GM23248 (cell line): ENCODE measurements at regions not wholly inside any gene's neighbourhood (a gene's known extent, or its start where the extent isn't known, plus 50 kb on each side); places are given as distances from the start of the nearest gene placed in this dataset.

Experiments
- DNase-seq: peaks from one replicate; pipeline ENCODE4 v3.0.0-alpha.2; 2015
- H2AFZ ChIP-seq: fragments of 200-600 bp; sonication (generic); 2 replicates; pipeline ENCODE4 v1.6.1; 2016; ENCODE audit warnings: antibody characterized with exemption
- H3F3A ChIP-seq: fragments of 200-600 bp; sonication (generic); 2 replicates; pipeline ENCODE4 v1.6.1; 2016; ENCODE audit warnings: mild to moderate bottlenecking, antibody characterized with exemption, mixed run types; ENCODE audit not compliant: insufficient read depth
- H3K27ac ChIP-seq: fragments of 200-600 bp; sonication (generic); 2 replicates; pipeline ENCODE4 v1.5.1; 2016; ENCODE audit warnings: mild to moderate bottlenecking
- H3K27me3 ChIP-seq: fragments of 200-600 bp; sonication (generic); replicated peaks from 2 replicates; pipeline ENCODE4 v1.6.1; 2016; ENCODE audit warnings: mild to moderate bottlenecking; ENCODE audit not compliant: insufficient read depth
- H3K36me3 ChIP-seq: fragments of 200-600 bp; sonication (generic); 2 replicates; pipeline ENCODE4 v1.6.1; 2016; ENCODE audit warnings: low read depth, mild to moderate bottlenecking
- H3K4me1 ChIP-seq: fragments of 200-600 bp; sonication (generic); 2 replicates; pipeline ENCODE4 v1.6.1; 2016; ENCODE audit warnings: mild to moderate bottlenecking; ENCODE audit not compliant: insufficient read depth
- H3K4me2 ChIP-seq: fragments of 200-600 bp; sonication (generic); one replicate; pipeline ENCODE4 v1.6.1; 2016; ENCODE audit warnings: mild to moderate bottlenecking; ENCODE audit not compliant: unreplicated experiment
- H3K4me3 ChIP-seq: fragments of 200-600 bp; sonication (generic); 2 replicates; pipeline ENCODE4 v1.5.1; 2016; ENCODE audit warnings: mild to moderate bottlenecking
- H3K79me2 ChIP-seq: fragments of 200-600 bp; sonication (generic); 2 replicates; pipeline ENCODE4 v1.6.1; 2016; ENCODE audit warnings: mild to moderate bottlenecking; ENCODE audit not compliant: insufficient read depth
- H3K9ac ChIP-seq: fragments of 200-600 bp; sonication (generic); 2 replicates; pipeline ENCODE4 v1.6.1; 2016; ENCODE audit warnings: mild to moderate bottlenecking
- H3K9me2 ChIP-seq: fragments of 200-600 bp; sonication (generic); 2 replicates; pipeline ENCODE4 v1.6.1; 2016; ENCODE audit warnings: mixed run types, mild to moderate bottlenecking, moderate library complexity; ENCODE audit not compliant: insufficient read depth
- H3K9me3 ChIP-seq: fragments of 200-600 bp; sonication (generic); one replicate; pipeline ENCODE4 v1.6.1; 2017; ENCODE audit warnings: low read depth
- H4K20me1 ChIP-seq: fragments of 200-600 bp; sonication (generic); 2 replicates; pipeline ENCODE4 v1.6.0; 2016; ENCODE audit not compliant: insufficient read depth
- EZH2 ChIP-seq: fragments of 200-600 bp; sonication (generic); IDR thresholded peaks from 2 replicates; pipeline ENCODE4 v1.6.1; 2018; ENCODE audit warnings: antibody characterized with exemption, mild to moderate bottlenecking; ENCODE audit not compliant: insufficient read depth, poor library complexity, severe bottlenecking
- EZH2phosphoT487 ChIP-seq: fragments of 200-600 bp; sonication (generic); IDR thresholded peaks from 2 replicates; pipeline ENCODE4 v1.6.1; 2018; ENCODE audit warnings: antibody characterized with exemption, moderate library complexity, mild to moderate bottlenecking, low read depth; ENCODE audit not compliant: insufficient read depth
- WGBS, 2 experiments: methylation state at CpG; one replicate each; pipeline ENCODE4 v1.1.6; 2015 to 2017; ENCODE audit warnings: low lambda C conversion rate in 2 of 2, low coverage in 1 of 2; ENCODE audit errors: missing lambda C conversion rate in 2 of 2; 5-methylcytosine and 5-hydroxymethylcytosine counted together
- in situ Hi-C: fragments of 300-500 bp; cut with MboI; formaldehyde crosslinking; loops from 2 replicates; pipeline ENCODE4 v1.15.0; 2020

DNA sequence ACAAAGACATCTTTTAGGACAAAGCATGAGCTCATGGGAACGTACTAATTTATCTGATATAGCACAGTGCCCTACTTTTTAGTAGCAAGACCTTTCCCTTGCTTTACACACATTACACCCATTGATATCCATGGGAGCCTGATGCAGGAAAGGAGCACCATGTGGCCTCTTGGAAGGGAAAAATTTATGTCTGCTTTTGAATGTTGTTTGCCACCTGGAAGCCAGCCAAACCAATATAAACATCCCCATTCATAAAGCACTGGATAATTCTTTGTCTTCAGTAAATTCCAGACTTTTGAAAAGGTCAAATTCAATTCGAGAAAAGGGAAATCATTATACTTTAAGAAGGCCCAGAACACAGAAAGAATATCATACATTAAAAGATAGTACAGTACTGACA is 152.3 kb upstream of the BEND6 start:
- peak overlapping the region; percentile 68 for H3K4me2 ChIP-seq
- H3K79me2 ChIP-seq, result peaks cover 100% of the 10 kb centered on the region

DNA sequence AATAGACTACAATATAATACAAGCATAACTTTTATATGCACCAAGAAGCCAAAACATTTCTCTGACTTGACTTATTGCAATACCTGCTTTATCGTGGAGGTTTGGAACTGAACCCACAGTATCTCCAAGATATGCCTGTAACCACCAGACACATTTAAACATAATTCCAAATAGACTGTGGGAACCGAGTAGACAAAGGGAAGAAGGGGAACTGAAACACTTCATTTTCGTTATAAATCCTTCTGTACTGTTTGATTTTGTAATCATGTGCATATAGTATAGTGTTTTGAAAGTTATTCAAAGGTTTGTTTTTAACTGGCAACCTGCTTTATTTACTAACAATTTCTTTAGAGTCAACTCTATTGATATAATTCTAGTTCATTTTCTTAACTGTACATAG is 154.9 kb upstream of the BEND6 start:
- peaks cover 100% of the 10 kb centered on the region for H3K79me2 ChIP-seq
- no peak for DNase-seq
- peaks cover 8% of the 10 kb centered on the region; the same call in 1 of the 2 replicates for H4K20me1 ChIP-seq

More for the DNA sequence above, 152.3 kb upstream of the BEND6 start:
- in situ Hi-C loops, result no loop called here
- Histone ChIP-seq H3F3A (peaks cover 66% of the 10 kb centered on the region), H3K27ac (peak overlapping the region; percentile 13), H3K9me2 (no peaks in the 10 kb centered on the region), H4K20me1 (no peaks in the 10 kb centered on the region; the same call in 1 of the 2 replicates), H2AFZ (no peak overlapping the region), H3K9ac (no peak overlapping the region), H3K27me3 (no peaks in the 10 kb centered on the region), H3K4me1 (peaks cover 75% of the 10 kb centered on the region), H3K9me3 (no peaks in the 10 kb centered on the region), H3K4me3 (no peak overlapping the region), H3K36me3 (no peaks in the 10 kb centered on the region)
- WGBS, 2 experiments, result 61 to 65% methylated on average over 2 of the region's 2 CpGs
- TF ChIP-seq EZH2 (no peak), EZH2phosphoT487 (no peak)
- peak; percentile 46 for DNase-seq

DNA sequence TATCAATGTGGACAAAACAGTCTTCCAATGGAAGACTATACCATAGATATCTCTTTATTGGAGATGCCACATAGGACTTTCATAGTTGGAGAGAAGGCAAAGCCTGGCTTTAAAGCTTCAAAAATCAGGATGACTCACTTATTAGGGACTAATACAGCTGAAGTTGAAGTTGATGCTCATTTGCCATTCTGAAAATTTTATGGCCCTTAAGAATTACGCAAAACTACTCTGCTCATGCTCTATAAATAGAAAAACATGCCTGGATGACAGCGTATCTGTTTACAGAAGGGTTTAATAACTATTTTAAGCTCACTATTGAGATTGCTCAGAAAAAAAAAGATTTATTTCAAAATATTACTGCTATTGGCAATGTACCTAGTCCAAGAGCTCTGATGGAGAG is 155.5 kb upstream of the DST start:
- H3K4me1 ChIP-seq, result peaks cover 71% of the 10 kb centered on the region
- WGBS, 2 experiments, result 8 to 11% methylated on average over 2 of the region's 2 CpGs
- H3K36me3 ChIP-seq, result no peaks in the 10 kb centered on the region
- peak overlapping the region; percentile 37 for H3K4me2 ChIP-seq
- no peaks in the 10 kb centered on the region for H3K9me2 ChIP-seq
- H3K9ac ChIP-seq, result no peak overlapping the region
- H3K4me3 ChIP-seq, result no peak overlapping the region
- H3K27me3 ChIP-seq, result no peaks in the 10 kb centered on the region
- in situ Hi-C loops, result no loop called here
- TF ChIP-seq EZH2phosphoT487, result no peak
- no peak for TF ChIP-seq EZH2
- peaks cover 100% of the 10 kb centered on the region for H3K79me2 ChIP-seq
- no peak overlapping the region for H2AFZ ChIP-seq
- peaks cover 14% of the 10 kb centered on the region; the same call in 1 of the 2 replicates for H4K20me1 ChIP-seq
- DNase-seq, result peak; percentile 86
- peaks cover 74% of the 10 kb centered on the region for H3F3A ChIP-seq
- peak overlapping the region; percentile 51 for H3K27ac ChIP-seq
- H3K9me3 ChIP-seq, result no peaks in the 10 kb centered on the region

More for the DNA sequence above, 154.9 kb upstream of the BEND6 start:
- H3F3A ChIP-seq, result peaks cover 64% of the 10 kb centered on the region
- peaks cover 75% of the 10 kb centered on the region for H3K4me1 ChIP-seq
- no peaks in the 10 kb centered on the region for H3K9me2 ChIP-seq
- H3K4me2 ChIP-seq, result no peak overlapping the region
- WGBS, 2 experiments, result 97 to 98% methylated on average over 3 of the region's 3 CpGs
- H2AFZ ChIP-seq, result no peak overlapping the region
- no peaks in the 10 kb centered on the region for H3K9me3 ChIP-seq
- H3K27ac ChIP-seq, result no peak overlapping the region
- no peak overlapping the region for H3K9ac ChIP-seq
- no peaks in the 10 kb centered on the region for H3K36me3 ChIP-seq
- no peak overlapping the region for H3K4me3 ChIP-seq
- H3K27me3 ChIP-seq, result no peaks in the 10 kb centered on the region
- TF ChIP-seq EZH2 (no peak), EZH2phosphoT487 (no peak)
- in situ Hi-C loops, result no loop called here

DNA sequence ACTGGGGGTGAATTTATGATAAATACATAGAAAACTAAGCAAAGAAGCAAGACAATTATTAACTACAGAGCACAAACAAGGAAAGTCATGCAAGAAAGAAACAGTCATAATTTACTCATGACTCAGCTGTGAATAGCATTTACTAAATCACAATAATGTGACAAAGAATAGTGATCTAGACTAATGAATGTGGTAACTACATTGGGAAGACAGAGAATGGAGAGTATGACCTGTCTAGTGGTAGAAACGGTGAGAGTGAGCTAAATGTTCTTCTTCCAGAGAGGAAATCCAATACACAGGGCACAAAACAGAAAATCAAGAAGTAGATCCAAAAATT is 153.5 kb upstream of the DST start:
- Histone ChIP-seq H2AFZ (no peak overlapping the region), H3K4me2 (peak overlapping the region; percentile 45), H3K79me2 (peaks cover 100% of the 10 kb centered on the region), H3K36me3 (no peaks in the 10 kb centered on the region), H4K20me1 (peaks cover 14% of the 10 kb centered on the region; the same call in 1 of the 2 replicates), H3K27ac (peak overlapping the region; percentile 58), H3F3A (peaks cover 58% of the 10 kb centered on the region), H3K4me1 (peaks cover 58% of the 10 kb centered on the region), H3K9me3 (no peaks in the 10 kb centered on the region), H3K27me3 (no peaks in the 10 kb centered on the region), H3K9ac (peak overlapping the region; percentile 14; the same call in 1 of the 2 replicates), H3K4me3 (peak overlapping the region; percentile 20; the same call in 1 of the 2 replicates), H3K9me2 (no peaks in the 10 kb centered on the region)
- 0 to 4% methylated on average over 1 of the region's 1 CpG for WGBS, 2 experiments
- peak; percentile 76 for DNase-seq
- in situ Hi-C loops, result no loop called here
- TF ChIP-seq EZH2 (no peak), EZH2phosphoT487 (peak; percentile 58; the same call in 1 of the 2 replicates)
